Vagina (tissue), 2 donors: ENCODE measurements at regions not wholly inside any gene's neighbourhood (a gene's known extent, or its start where the extent isn't known, plus 50 kb on each side); places are given as distances from the start of the nearest gene placed in this dataset.

Experiments used
- CTCF ChIP-seq, 3 experiments: fragments of 450-650 bp in 2 of 3; fragments of 200-600 bp in 1 of 3; sonication (generic) in 1 of 3; IDR thresholded peaks; one replicate each; pipeline ENCODE4 v1.5.1; 2017 to 2019; ENCODE audit warnings: antibody characterized with exemption in 3 of 3, mild to moderate bottlenecking in 2 of 3, moderate library complexity in 2 of 3
- POLR2AphosphoS5 ChIP-seq, 2 donors: sonication (generic); formaldehyde crosslinking; IDR thresholded peaks; one replicate each; pipeline ENCODE4 v1.9.0; 2017; ENCODE audit warnings: antibody characterized with exemption in 2 of 2, mild to moderate bottlenecking in 2 of 2, low read depth in 1 of 2; ENCODE audit not compliant: insufficient read depth in 1 of 2

GRCh38 chr4:153873741-153874140 is 84.9 kb upstream of the SFRP2 start:
- TF ChIP-seq CTCF (IDR thresholded peaks at IDR 0.05) (no peak), POLR2AphosphoS5 (IDR thresholded peaks at IDR 0.05; ENCODE audit: insufficient read depth in 1 of 2, low read depth in 1 of 2) (no peak)
